GM18511 (cell line): ENCODE measurements at regions not wholly inside any gene's neighbourhood (a gene's known extent, or its start where the extent isn't known, plus 50 kb on each side); places are given as distances from the start of the nearest gene placed in this dataset.
A peak's percentile ranks its signal among the peaks of the same experiment; 100 is the strongest.

Source experiments
- ATAC-seq: cut with Tn5 transposase; IDR thresholded peaks from one replicate; pipeline ENCODE4 v1.9.1; 2021; ENCODE audit warnings: mild to moderate bottlenecking, moderate library complexity; ENCODE audit not compliant: unreplicated experiment

GRCh38 chr6:10307028-10307427, 107.8 kb downstream of the TFAP2A start:
- ATAC-seq = no peak

- no peak for ATAC-seq
Observed at GRCh38 chr6:10305790-10306415, 109.0 kb downstream of the TFAP2A start.

- ATAC-seq = no peak
Observed at GRCh38 chr6:10303608-10304506, 111.0 kb downstream of the TFAP2A start.

- ATAC-seq = no peak
Observed at GRCh38 chr6:10302566-10303235, 112.2 kb downstream of the TFAP2A start.

- peak; percentile 76 for ATAC-seq
Observed at GRCh38 chr6:10300071-10300470, 114.8 kb downstream of the TFAP2A start.

- no peak for ATAC-seq
Observed at GRCh38 chr6:10297832-10298231, 117.0 kb downstream of the TFAP2A start.

GRCh38 chr6:10278746-10279145, 136.1 kb downstream of the TFAP2A start:
- no peak for ATAC-seq

GRCh38 chr6:10276660-10277287, 138.1 kb downstream of the TFAP2A start:
- no peak for ATAC-seq

GRCh38 chr6:10276106-10276505, 138.8 kb downstream of the TFAP2A start:
- ATAC-seq = no peak

GRCh38 chr6:10272591-10272990, 142.3 kb downstream of the TFAP2A start:
- no peak for ATAC-seq

- no peak for ATAC-seq
Observed at GRCh38 chr6:10271982-10272381, 142.9 kb downstream of the TFAP2A start.

GRCh38 chr6:10269814-10270472, 144.9 kb downstream of the TFAP2A start:
- ATAC-seq = peak; percentile 98

GRCh38 chr6:10268611-10269310, 146.1 kb downstream of the TFAP2A start:
- no peak for ATAC-seq

GRCh38 chr6:10268111-10268510, 146.8 kb downstream of the TFAP2A start:
- no peak for ATAC-seq

- no peak for ATAC-seq
Observed at GRCh38 chr6:10266462-10266861, 148.4 kb downstream of the TFAP2A start.

- ATAC-seq = no peak
Observed at GRCh38 chr6:10266061-10266460, 148.8 kb downstream of the TFAP2A start.

GRCh38 chr6:10262505-10262904, 152.4 kb downstream of the TFAP2A start:
- ATAC-seq = no peak

- ATAC-seq = no peak
Observed at GRCh38 chr6:10259671-10260070, 155.2 kb downstream of the TFAP2A start.

- no peak for ATAC-seq
Observed at GRCh38 chr6:10258341-10258740, 156.5 kb downstream of the TFAP2A start.

GRCh38 chr6:10256113-10256690, 158.7 kb downstream of the TFAP2A start:
- peak; percentile 75 for ATAC-seq
